GM12878 (cell line): ENCODE measurements at regions not wholly inside any gene's neighbourhood (a gene's known extent, or its start where the extent isn't known, plus 50 kb on each side); places are given as distances from the start of the nearest gene placed in this dataset.

Experiments used
- ATAC-seq: fragments of 200-7000 bp; cut with Tn5 transposase; 3 replicates; pipeline ENCODE4 v1.9.1; 2020; ENCODE audit warnings: mild to moderate bottlenecking, moderate library complexity
- BruUV-seq: library from RNA; stranded (reverse); fragments of 400-500 nt; replicated peaks from 2 replicates; lab custom pipeline; 2021; lab: Mats Ljungman, UMichigan
- CTCF ChIA-PET: fragments of 300-600 bp; sonication (Branson Sonifier 250); formaldehyde crosslinking; extraction: SDS; loops from one replicate; lab custom pipeline; 2021; ENCODE audit warnings: inconsistent platforms; lab: Yijun Ruan, JAX
- POLR2A ChIA-PET: fragments of 350-600 bp; formaldehyde crosslinking; extraction: SDS; loops from one replicate; lab custom pipeline; 2021; ENCODE audit warnings: inconsistent platforms; lab: Charles Lee
- RAD21 ChIA-PET: fragments of 300-600 bp; sonication (Branson Sonifier 250); formaldehyde crosslinking; loops from one replicate; lab custom pipeline; 2023; ENCODE audit warnings: antibody characterized with exemption; ENCODE audit not compliant: unreplicated experiment; lab: Charles Lee
- SMC1A ChIA-PET: fragments of 300-600 bp; sonication (Branson Sonifier 250); formaldehyde crosslinking; loops from one replicate; lab custom pipeline; 2023; ENCODE audit not compliant: unreplicated experiment, uncharacterized antibody; lab: Charles Lee
- DNase-seq: peaks from one replicate; pipeline ENCODE4 v3.0.0-alpha.2; 2011; ENCODE audit warnings: low read depth, low spot score
- FAIRE-seq: peaks from 3 replicates; lab custom pipeline; 2011; peaks lifted over from hg19 to GRCh38; lab: Jason Lieb, UNC
- H2AFZ ChIP-seq: 2 replicates; pipeline ENCODE4 v1.6.0; 2011; ENCODE audit warnings: low read depth, low read length, control low read depth; ENCODE audit not compliant: control insufficient read depth
- H3K27ac ChIP-seq: 2 replicates; pipeline ENCODE4 v1.5.1; 2011; ENCODE audit warnings: control low read depth; ENCODE audit not compliant: control insufficient read depth, insufficient read depth
- H3K27me3 ChIP-seq, 2 experiments: replicated peaks in 1 of 2; 2 replicates each; pipeline versions ENCODE4 v1.6.0 to v1.6.1; 2011; ENCODE audit warnings: low read length in 1 of 2; ENCODE audit not compliant: control insufficient read depth in 2 of 2, insufficient read depth in 2 of 2
- H3K36me3 ChIP-seq, 2 experiments: 2 replicates each; pipeline ENCODE4 v1.5.1; 2011; ENCODE audit warnings: low read length in 1 of 2; ENCODE audit not compliant: control insufficient read depth in 2 of 2, insufficient read depth in 2 of 2
- H3K4me1 ChIP-seq: 2 replicates; pipeline ENCODE4 v1.6.1; 2011; ENCODE audit warnings: mild to moderate bottlenecking, low read length, moderate library complexity, mixed read lengths; ENCODE audit not compliant: control insufficient read depth, insufficient read depth
- H3K4me2 ChIP-seq: 2 replicates; pipeline ENCODE4 v1.6.0; 2011; ENCODE audit warnings: control low read depth; ENCODE audit not compliant: control insufficient read depth, insufficient read depth
- H3K4me3 ChIP-seq: fragments of 200-600 bp; sonication (generic); 2 replicates; pipeline ENCODE4 v1.5.1; 2016
- H3K79me2 ChIP-seq: 2 replicates; pipeline ENCODE4 v1.6.0; 2011; ENCODE audit warnings: low read length; ENCODE audit not compliant: control insufficient read depth, insufficient read depth
- H3K9ac ChIP-seq: 2 replicates; pipeline ENCODE4 v1.8.0; 2011; ENCODE audit warnings: low read length, control low read depth, mixed read lengths; ENCODE audit not compliant: control insufficient read depth, insufficient read depth
- H3K9me3 ChIP-seq: replicated peaks from 3 replicates; pipeline ENCODE4 v1.5.1; 2011; ENCODE audit warnings: mild to moderate bottlenecking, low read length; ENCODE audit not compliant: control insufficient read depth, insufficient read depth
- H4K20me1 ChIP-seq: 2 replicates; pipeline ENCODE4 v1.6.0; 2011; ENCODE audit not compliant: control insufficient read depth, insufficient read depth
- BACH1 ChIP-seq: fragments of 450-650 bp; IDR thresholded peaks from 2 replicates; pipeline ENCODE4 v1.6.1; 2017; ENCODE audit warnings: mild to moderate bottlenecking, borderline replicate concordance
- EP300 ChIP-seq, 2 experiments: fragments of 150-350 bp in 1 of 2; IDR thresholded peaks; 2 replicates each; pipeline ENCODE4 v1.6.1; 2011 to 2012; ENCODE audit warnings: low read depth in 2 of 2, low read length in 2 of 2, borderline replicate concordance in 1 of 2, improper control_type of control experiment in 1 of 2, inconsistent platforms in 1 of 2; ENCODE audit not compliant: control insufficient read depth in 1 of 2
- RUNX3 ChIP-seq: IDR thresholded peaks from 2 replicates; pipeline ENCODE4 v1.6.1; 2012; ENCODE audit warnings: low read length, inconsistent platforms
- ZNF207 ChIP-seq: fragments of 450-650 bp; IDR thresholded peaks from 2 replicates; pipeline ENCODE4 v1.6.1; 2014; ENCODE audit warnings: antibody characterized with exemption, mild to moderate bottlenecking, borderline replicate concordance
- WGBS: methylation state at CpG from one replicate; pipeline ENCODE4 v1.1.6; 2016; ENCODE audit warnings: low lambda C conversion rate; ENCODE audit not compliant: insufficient replicate concordance, insufficient coverage; ENCODE audit errors: missing lambda C conversion rate; 5-methylcytosine and 5-hydroxymethylcytosine counted together
- in situ Hi-C: fragments of 300-500 bp; cut with MboI; formaldehyde crosslinking; loops from 9 replicates; pipeline ENCODE4 v1.14.3; 2018; ENCODE audit warnings: mixed read lengths
- intact Hi-C: fragments of 100-400 bp; cut with micrococcal nuclease; formaldehyde crosslinking; loops from one replicate; pipeline ENCODE4 v1.14.2; 2022; ENCODE audit not compliant: unreplicated experiment

DNA sequence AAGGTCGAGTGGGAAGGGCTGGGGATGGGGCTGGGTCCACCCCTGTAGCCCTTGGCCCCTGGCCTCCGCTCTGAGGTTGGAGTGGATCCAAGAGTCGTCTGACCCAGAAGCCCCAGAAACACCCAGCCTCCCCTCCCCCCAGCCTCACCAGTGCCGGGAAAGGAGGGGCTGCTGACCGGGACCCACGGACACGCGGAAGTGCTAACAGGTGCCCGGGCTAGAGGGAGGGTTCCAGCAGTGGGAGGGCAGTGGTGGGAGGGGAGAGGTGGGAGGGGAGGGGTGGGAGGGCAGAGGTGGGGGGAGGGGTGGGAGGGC lies 131.8 kb upstream of the NKX1-1 start:
- intact Hi-C loops: no loop called here
- ChIA-PET RAD21 (no interaction called here), CTCF (no interaction called here)

DNA sequence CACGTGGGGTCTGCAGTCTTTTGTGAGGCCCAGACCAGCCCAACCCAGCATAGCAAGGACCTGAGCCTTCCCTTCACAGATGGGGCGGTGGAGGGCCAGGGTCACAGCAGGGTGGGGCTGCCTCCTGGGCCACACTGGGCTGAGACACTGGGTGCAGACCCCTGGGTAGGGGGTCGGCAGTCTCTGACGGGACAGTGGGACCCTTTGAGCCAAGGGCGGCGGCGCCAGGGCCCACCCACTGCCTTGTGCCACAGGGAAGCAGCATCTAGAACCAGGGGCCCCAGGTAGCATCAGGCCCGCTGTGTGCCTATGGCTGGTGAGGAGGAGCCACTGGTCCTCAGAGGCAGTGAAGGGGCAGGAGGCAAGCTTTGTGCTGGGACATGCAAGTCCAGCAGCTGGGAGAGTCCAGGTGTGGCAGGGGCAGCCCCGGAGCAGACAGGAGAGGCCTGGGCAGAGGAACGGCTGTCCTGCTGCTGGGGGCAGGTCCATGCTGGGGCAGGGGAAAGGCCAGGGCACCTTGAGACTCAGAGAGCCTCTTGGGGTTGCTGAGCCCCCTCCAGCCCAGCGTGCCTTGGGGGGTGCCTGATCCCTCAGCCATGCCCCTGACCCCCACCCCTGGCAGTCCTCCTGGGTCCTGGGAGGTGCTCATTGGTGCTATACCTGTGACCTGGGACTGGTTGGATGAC lies 131.3 kb upstream of the NKX1-1 start:
- Histone ChIP-seq H3K79me2 (no peaks in the 10 kb centered on the region), H2AFZ (no peak overlapping the region), H3K27me3 (no peaks in the 10 kb centered on the region), H3K36me3 (no peaks in the 10 kb centered on the region), H3K4me1 (no peaks in the 10 kb centered on the region), H3K9ac (no peak overlapping the region), H3K4me3 (no peak overlapping the region), H3K9me3 (no peaks in the 10 kb centered on the region; the same call in 2 of the 3 replicates), H3K27ac (no peak overlapping the region), H4K20me1 (no peaks in the 10 kb centered on the region), H3K4me2 (no peak overlapping the region)
- DNase-seq (no peak), ATAC-seq (no peak), FAIRE-seq (no peak)
- ChIA-PET POLR2A (no interaction called here), SMC1A (no interaction called here), CTCF (no interaction called here), RAD21 (no interaction called here)
- in situ Hi-C loops: no loop called here
- WGBS: 33% methylated on average over 11 of the region's 11 CpGs
- no TSS peak for BruUV-seq
- TF ChIP-seq EP300 (IDR thresholded peaks at IDR 0.05; ENCODE audit: borderline replicate concordance in 1 of 2, control insufficient read depth in 1 of 2, low read depth in 2 of 2, low read length in 2 of 2) (no peak), RUNX3 (no peak)
- intact Hi-C loops: no loop called here

More for the DNA sequence above, 131.8 kb upstream of the NKX1-1 start:
- FAIRE-seq (no peak), DNase-seq (no peak), ATAC-seq (no peak)
- no peak overlapping the region for H2AFZ ChIP-seq
- in situ Hi-C loops: no loop called here
- no peaks in the 10 kb centered on the region for H3K27me3 ChIP-seq
- H3K9me3 ChIP-seq: no peaks in the 10 kb centered on the region; the same call in 2 of the 3 replicates
- POLR2A ChIA-PET: no interaction called here
- whole genome bisulfite sequencing: 38% methylated on average over 8 of the region's 9 CpGs
- SMC1A ChIA-PET: no interaction called here
- no peaks in the 10 kb centered on the region for H3K79me2 ChIP-seq
- H3K36me3 ChIP-seq: no peaks in the 10 kb centered on the region
- BruUV-seq: no TSS peak
- H3K4me3 ChIP-seq: no peak overlapping the region
- no peak overlapping the region for H3K9ac ChIP-seq
- H3K27ac ChIP-seq: no peak overlapping the region
- H3K4me1 ChIP-seq: no peaks in the 10 kb centered on the region
- H4K20me1 ChIP-seq: no peaks in the 10 kb centered on the region
- H3K4me2 ChIP-seq: no peak overlapping the region
- TF ChIP-seq BACH1 (no peak), ZNF207 (no peak)
